ENCODE measurements at regions not wholly inside any gene's neighbourhood (a gene's known extent, or its start where the extent isn't known, plus 50 kb on each side); places are given as distances from the start of the nearest gene placed in this dataset.

DNA sequence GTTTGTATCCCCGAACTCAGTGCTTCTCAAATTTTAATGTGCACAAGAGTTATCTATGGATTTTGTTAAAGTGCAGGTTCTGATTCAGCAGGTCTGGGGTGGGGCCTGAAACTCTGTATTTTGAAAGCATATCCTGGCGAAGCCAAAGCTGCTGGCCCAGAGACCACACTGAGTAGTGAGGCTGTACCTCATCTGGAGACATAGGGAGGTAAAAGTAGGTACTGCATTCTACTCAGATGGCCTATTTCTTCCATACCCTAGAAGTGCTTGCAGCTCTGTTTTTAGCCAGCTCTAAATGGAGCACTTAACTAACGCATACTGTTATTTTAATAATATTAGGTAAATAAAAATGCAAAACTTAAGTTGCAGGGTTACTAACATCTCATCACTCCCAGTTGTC lies 206.2 kb upstream of the PRNP start (continued):
- TF ChIP-seq, protein P1, sequence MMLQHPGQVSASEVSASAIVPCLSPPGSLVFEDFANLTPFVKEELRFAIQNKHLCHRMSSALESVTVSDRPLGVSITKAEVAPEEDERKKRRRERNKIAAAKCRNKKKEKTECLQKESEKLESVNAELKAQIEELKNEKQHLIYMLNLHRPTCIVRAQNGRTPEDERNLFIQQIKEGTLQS (IDR thresholded peaks at IDR 0.05; ENCODE audit: insufficient read depth, low read depth, low read length): no peak
- no peak for TF ChIP-seq TAF7 (optimal IDR thresholded peaks at IDR 0.05; ENCODE audit: borderline replicate concordance, low read depth, low read length)
- no peak for TF ChIP-seq POU5F1 (IDR thresholded peaks at IDR 0.05; ENCODE audit: low read depth, low read length)

Measured in H1 (cell line).